ENCODE measurements at regions not wholly inside any gene's neighbourhood (a gene's known extent, or its start where the extent isn't known, plus 50 kb on each side); places are given as distances from the start of the nearest gene placed in this dataset.
"Not testable (repeated sequence)": the region's sequence is repeated elsewhere in the genome, so short reads cannot be mapped to it uniquely, and the experiment has no call there.

GRCh38 chr1:60914982-60915381 lies 167.4 kb upstream of the NFIA start:
- no peak for DNase-seq (ENCODE audit: low spot score)

DNA sequence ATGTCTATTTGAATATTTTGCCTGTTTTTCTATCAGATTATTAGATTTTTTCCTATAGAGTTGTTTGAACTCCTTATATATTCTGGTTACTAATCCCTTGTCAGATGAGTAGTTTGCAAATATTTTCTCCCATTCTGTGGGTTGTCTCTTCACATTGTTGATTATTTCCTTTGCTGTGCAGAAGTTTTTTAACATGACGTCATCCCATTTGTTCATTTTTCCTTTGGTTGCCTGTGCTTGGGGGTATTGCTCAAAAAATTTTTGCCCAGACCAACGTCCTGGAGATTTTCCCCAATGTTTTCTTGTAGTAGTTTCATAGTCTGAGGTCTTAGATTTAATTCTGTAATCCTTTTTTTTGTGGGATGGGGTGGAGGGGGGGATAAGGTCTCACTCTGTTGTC lies 168.7 kb upstream of the NFIA start:
- not testable (repeated sequence) for DNase-seq (ENCODE audit: low spot score)

DNA sequence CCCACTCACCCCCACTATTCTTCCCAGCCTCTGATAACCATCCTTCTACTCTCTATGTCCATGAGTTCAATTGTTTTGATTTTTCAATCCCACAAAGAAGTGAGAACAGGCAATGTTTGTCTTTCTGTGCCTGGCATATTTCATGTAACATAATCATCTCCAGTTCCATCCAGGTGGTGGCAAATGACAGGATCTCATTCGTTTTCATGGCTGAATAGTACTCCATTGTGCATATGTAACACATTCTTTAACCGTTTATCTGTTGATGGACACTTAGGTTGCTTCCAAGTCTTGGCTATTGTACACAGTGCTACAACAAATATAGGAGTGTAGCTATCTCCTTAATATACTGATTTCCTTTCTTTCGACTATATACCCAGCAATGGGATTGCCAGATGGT lies 169.3 kb upstream of the NFIA start:
- no peak for DNase-seq (ENCODE audit: low spot score)

DNA sequence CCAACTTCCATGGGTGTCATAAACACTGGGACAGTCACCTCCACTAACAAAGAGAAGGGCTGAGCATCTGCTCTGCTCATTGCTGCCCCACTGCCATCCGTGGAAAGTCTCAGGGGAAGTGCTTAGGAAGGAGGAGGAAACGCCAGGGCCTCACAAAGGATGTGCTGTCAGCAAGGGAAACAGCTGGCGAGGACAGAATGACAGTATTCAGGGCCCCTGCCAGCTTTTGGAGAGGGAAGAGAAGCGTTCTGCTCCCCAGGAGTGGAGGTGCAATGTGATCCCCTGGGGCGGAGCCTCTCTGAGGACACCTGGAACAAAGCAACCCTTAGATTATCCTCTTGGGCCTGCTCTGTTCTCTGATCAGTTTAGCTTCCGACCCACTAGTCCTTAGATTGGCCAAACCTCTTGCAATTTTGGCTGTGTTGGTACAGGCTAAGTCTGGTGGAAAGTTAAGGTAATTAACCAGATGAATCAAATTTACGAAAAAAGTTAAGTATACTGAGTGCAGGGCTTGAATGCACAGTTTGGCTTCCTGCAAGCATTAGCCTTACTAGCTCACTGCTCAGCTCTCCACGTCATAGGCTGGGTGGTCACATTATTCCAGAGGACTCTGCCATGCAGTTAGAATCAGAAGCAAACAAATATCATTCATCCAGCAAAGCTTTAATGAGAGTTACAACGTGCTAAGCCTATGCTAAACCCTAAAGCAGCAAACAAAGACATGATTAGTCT lies 170.2 kb upstream of the NFIA start:
- DNase-seq (ENCODE audit: low spot score), result peak; percentile 80

DNA sequence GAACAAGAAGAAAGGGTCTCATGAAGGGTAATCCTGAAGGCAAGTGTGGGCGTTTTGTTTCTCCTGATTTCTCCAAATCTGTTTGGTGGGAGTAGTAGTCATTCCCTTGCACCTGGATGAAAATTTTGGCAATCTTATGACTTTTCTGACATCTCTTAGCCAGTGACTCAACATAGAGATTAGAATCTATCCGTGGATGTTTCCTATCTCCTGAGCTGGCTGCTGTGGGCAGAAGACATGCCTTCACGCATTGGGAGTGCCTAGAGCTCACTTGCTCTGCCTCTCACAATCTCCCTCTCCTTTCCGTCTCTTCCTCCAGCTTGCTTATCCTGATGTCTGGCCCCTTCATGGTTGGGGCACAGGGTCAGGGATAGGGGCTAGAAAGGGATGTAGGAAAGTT lies 174.2 kb upstream of the NFIA start:
- DNase-seq (ENCODE audit: low spot score), result no peak

DNA sequence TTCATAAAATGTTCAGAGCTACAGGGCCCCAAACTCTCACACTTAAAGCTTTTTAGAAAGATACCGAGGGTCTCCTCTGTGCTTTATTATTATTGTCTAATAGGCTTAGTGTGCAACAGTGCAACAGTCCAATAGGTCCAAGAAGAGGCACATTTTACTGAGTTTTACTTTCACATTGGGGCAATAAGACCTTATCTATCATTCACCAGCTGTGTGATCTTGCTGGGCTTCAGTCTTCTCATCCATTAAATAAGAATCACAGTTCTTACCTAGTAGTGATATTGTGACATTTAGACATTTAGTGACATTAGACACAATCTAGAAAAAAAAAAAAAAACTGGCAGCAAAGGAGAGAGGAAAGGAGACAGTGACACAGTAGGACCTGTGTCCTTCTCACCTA lies 175.8 kb upstream of the NFIA start:
- no peak for DNase-seq (ENCODE audit: low spot score)

GRCh38 chr1:60906039-60906438 lies 176.3 kb upstream of the NFIA start:
- no peak for DNase-seq (ENCODE audit: low spot score)

- no peak for DNase-seq (ENCODE audit: low spot score)
These were observed 178.1 kb upstream of the NFIA start for GRCh38 chr1:60904099-60904851.

DNA sequence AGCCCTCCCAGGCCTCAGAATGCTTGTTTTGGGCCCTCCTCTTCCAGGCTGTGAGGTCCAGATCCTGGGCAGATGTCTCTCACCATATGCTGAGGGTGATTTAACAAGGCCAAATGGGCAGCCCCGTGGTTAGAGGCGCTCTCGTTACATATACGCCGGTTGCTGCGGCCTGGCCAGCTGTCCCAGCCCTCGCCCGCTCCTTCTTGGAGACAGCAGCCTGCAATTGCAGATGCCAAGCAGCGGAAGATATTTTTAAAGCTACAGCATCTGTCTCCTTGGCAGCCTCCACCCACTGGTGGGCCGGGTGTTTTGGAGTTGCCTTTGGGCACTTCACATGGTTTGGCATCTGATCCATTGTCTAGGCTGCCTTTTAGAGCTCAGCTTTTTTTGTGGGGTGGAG lies 178.8 kb upstream of the NFIA start:
- DNase-seq (ENCODE audit: low spot score), result no peak

GRCh38 chr1:60899464-60899863 lies 182.9 kb upstream of the NFIA start:
- no peak for DNase-seq (ENCODE audit: low spot score)

DNA sequence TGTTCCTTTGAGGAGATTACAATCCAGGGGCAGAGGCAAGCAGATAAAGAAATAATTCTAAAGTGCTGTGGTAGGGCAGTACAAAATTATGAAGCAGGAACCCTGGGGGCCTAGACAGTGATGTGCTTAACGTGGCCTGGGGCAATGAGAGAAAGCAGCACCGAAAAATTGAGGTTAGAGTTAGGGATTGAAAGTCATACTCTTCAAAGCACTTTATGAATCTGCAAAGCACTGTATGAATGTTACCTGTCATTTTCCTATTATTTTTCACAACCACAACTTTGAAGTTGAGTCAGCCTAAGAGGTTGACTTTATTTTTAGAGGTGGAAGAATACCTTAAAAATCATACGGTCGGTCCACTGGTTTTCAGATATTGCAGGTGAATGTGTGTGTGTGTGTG lies 183.4 kb upstream of the NFIA start:
- no peak for DNase-seq (ENCODE audit: low spot score)

DNA sequence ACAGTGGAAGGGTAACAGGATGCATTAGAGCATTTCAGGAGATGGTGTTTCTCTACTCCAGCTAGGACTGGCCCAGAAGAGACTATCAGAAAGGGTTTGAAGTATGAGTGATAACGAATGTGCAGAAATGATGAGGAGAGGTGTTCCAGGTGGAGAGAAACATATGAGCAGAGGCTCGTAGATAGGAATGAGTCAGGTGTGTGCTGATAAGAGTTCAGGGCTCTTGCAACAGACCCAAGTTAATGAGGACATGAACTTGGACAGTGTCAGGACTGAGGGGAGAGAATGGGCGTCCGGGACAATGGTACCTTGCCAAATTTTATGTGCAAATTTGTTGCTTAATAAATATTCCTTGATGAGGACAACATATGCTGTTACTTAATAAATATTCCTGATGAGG lies 183.9 kb upstream of the NFIA start:
- no peak for DNase-seq (ENCODE audit: low spot score)

DNA sequence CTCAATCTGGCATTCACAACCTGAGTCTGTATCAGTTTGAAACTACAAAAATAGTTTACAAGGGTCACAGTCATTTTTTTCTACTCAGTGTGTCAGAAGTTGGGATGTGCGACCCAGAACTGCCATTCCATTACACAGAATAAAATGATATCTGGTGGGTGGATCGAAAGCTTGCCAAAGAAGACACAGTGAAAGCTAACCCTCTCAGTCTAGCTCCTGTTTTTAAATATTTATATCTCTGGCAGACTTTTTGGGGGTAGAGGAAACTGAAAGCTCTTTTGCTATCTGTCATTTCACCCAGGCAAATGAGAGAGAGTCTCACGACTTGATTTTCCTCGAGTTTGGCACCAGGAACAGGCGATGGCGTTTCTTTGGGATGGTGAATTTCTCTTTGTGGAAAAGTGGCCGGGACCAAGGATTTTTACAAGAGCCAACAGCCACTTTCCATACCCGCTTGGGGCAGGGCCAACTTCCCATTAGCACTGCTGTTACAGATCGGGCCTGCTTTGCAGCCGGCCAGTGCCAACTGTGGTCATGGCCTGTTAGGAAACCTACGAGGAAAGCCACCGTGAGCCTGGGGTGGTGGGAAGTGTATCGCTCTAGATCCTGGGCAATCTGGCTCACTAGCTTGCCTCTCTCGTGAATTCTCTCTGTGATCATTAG lies 185.5 kb upstream of the NFIA start:
- no peak for DNase-seq (ENCODE audit: low spot score)

DNA sequence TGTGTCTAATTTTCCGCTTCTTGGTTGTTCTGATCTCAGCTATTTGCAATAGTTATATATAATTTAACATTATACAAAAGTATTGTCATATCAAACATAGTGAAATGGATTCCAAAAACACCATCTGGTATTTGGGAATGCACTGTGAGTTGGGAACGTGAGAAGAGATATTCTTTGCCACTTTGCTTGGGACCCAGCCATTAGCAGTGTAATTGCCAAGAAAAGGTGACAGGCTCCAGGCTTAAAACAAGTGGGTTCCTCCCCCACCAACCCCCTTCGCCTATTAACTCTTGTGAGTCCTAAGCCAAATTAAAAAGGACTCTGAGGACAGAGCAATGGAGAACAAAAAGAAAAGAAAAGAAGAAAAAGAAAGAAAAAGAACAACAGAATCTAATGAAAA lies 186.7 kb upstream of the NFIA start:
- no peak for DNase-seq (ENCODE audit: low spot score)

GRCh38 chr1:60895252-60895651 lies 187.1 kb upstream of the NFIA start:
- DNase-seq (ENCODE audit: low spot score), result no peak

GRCh38 chr1:60894741-60895140 lies 187.6 kb upstream of the NFIA start:
- no peak for DNase-seq (ENCODE audit: low spot score)

DNA sequence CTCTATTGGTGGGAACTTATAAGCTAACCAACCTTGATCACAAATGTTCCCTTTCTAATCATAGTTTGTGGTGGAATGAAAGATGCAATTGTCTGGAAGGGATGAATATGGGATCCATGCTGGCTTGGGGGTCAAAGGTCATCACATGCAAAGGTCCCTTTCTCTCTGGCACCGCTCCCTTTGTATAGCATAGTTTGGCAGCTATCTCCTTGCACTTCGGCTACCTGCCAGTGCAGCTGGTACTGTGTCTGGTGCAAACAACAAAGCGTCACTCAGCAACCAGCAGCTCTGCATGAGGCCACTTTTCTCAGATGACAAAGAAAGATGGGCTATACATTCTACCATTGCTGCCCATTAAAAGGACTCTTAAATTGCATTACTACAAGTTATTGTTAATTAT lies 188.2 kb upstream of the NFIA start:
- DNase-seq (ENCODE audit: low spot score), result no peak

DNA sequence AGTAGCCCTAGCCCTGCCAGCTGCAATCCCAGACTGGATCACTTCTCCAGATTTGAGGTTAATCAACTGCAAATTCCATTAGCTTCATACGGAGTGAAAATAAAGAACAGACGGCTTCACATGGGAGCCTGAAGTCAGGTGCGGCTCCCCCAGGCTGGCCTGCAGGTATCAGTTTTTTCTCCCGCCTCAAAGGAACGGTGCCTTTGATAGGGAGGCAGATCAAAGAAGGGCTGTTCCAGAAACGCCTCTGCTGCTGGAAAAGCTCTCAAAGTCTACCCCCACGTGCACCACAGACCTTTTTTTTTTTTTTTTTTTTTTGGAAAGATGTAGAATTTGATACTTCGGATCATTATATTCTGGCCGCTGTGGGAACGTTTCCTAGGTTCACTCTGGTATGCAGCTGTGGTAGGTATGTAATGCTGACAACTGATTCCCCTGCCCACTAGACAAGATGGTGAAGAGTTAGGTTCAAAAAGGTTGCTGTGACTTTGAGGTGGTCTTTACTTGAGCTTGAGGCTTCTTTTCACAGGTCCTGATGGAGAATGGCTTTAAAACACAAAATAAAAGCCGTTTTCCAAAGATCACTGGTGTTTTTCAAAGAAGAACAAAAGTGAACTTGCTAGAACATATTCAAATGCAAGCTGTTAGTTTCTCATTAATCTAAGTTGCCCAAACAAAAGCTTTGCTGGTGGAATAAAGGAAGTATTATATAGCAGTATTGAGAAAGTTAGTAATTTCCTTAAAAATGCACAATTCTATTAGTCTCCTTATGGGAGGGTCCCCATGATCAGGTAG lies 189.0 kb upstream of the NFIA start:
- DNase-seq (ENCODE audit: low spot score), result no peak

DNA sequence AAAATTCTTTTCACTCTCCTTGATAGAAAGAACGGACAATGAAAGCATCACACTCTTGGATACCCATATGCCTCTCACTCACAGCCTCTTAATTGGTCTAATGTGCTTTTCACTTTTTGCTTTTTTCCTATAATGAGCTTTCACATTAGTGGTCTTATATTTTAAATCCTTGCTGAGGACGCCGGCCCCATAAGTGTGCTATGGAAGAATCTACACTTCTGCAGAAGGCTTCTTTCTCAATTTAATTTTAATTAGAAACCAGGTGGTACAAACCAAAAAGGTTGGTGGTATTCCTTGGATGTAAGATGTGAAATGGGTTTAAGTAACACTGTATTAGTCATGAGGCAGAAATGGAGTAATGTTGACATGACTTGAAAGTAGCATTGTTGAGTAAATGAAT lies 190.6 kb upstream of the NFIA start:
- DNase-seq (ENCODE audit: low spot score), result no peak

DNA sequence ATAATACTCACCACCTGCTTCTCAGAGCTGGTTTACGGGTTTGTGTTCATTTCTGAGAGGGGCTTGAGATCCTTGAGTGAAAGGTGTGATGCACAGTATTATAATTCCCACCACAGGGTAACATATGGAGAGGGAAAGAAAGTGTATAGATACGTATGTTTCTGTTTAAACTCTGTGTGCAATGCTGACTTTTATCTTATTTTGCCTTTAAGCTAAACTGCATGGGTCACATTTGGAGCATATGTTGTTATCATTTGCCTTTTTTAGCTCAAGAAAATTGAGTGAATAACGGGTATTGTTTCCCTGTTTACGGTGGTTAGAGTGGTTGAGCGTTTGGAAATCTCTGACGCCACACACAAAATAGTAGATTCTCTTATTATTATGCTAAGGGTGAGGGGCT lies 191.1 kb upstream of the NFIA start:
- DNase-seq (ENCODE audit: low spot score), result no peak

GRCh38 chr1:60890664-60891063 lies 191.7 kb upstream of the NFIA start:
- no peak for DNase-seq (ENCODE audit: low spot score)

- DNase-seq (ENCODE audit: low spot score), result no peak
These were observed 192.7 kb upstream of the NFIA start for GRCh38 chr1:60889709-60890108.

DNA sequence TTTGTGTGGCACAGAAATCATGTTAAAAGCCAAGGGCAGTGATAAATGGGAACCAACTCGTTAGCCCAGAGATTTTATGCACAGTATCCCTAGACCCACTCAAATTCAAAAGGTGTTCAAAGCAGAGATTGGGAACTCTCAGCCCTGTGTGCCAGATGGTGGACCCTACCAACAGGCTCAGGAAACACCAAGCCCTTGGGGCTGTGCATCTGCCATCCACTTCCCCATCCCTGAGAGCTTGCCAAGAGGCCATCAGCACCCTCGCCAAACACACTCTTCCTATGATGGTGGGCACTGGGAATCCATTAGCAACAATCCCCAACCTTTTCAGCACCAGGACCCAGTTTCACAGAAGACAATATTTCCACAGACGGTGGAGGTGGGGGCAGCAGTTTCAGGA lies 194.2 kb upstream of the NFIA start:
- no peak for DNase-seq (ENCODE audit: low spot score)
